Endothelial cell of umbilical vein (primary cell): ENCODE measurements at regions not wholly inside any gene's neighbourhood (a gene's known extent, or its start where the extent isn't known, plus 50 kb on each side); places are given as distances from the start of the nearest gene placed in this dataset.

Source experiments
- BruUV-seq: library from RNA; stranded (reverse); fragments of 400-500 nt; replicated peaks from 2 replicates; lab custom pipeline; 2021; lab: Mats Ljungman, UMichigan
- CTCF ChIA-PET: fragments of 300-600, 350-600 bp; sonication (Branson Sonifier 250); formaldehyde crosslinking; loops from one replicate; lab custom pipeline; 2021; ENCODE audit warnings: antibody characterized with exemption, inconsistent platforms; lab: Charles Lee
- POLR2A ChIA-PET: fragments of 300-600, 350-600 bp; sonication (Branson Sonifier 250); formaldehyde crosslinking; loops from one replicate; lab custom pipeline; 2021; ENCODE audit warnings: antibody characterized with exemption, inconsistent platforms; lab: Charles Lee
- DNase-seq: peaks from one replicate; pipeline ENCODE4 v3.0.0-alpha.2; 2011; ENCODE audit warnings: low read depth, low spot score
- FAIRE-seq: peaks from 2 replicates; lab custom pipeline; 2011; peaks lifted over from hg19 to GRCh38; lab: Jason Lieb, UNC
- H2AFZ ChIP-seq: 2 replicates; pipeline ENCODE4 v1.6.0; 2012; ENCODE audit warnings: low read depth, low read length, control low read depth, inconsistent platforms
- H3K27ac ChIP-seq: 2 replicates; pipeline ENCODE4 v1.5.1; 2011; ENCODE audit warnings: low read depth, mild to moderate bottlenecking, control low read depth, low read length, moderate library complexity; ENCODE audit not compliant: insufficient read depth
- H3K27me3 ChIP-seq, 2 experiments: 2 replicates each; pipeline versions ENCODE4 v1.6.0 to v1.6.1; 2011; ENCODE audit warnings: low read length in 2 of 2, mixed read lengths in 1 of 2; ENCODE audit not compliant: control insufficient read depth in 2 of 2, insufficient read depth in 2 of 2
- H3K36me3 ChIP-seq, 2 experiments: 2 replicates in 1 of 2; 3 replicates in 1 of 2; pipeline ENCODE4 v1.5.1; 2011; ENCODE audit warnings: low read length in 2 of 2, mild to moderate bottlenecking in 1 of 2, moderate library complexity in 1 of 2; ENCODE audit not compliant: control insufficient read depth in 2 of 2, insufficient read depth in 2 of 2; ENCODE audit errors: extremely low read depth in 1 of 2
- H3K4me1 ChIP-seq: 3 replicates; pipeline ENCODE4 v1.5.1; 2011; ENCODE audit warnings: mild to moderate bottlenecking, low read length; ENCODE audit not compliant: control insufficient read depth, insufficient read depth; ENCODE audit errors: extremely low read depth
- H3K4me2 ChIP-seq: 2 replicates; pipeline ENCODE4 v1.6.1; 2011; ENCODE audit warnings: low read length, control low read depth, mixed read lengths; ENCODE audit not compliant: insufficient read depth
- H3K4me3 ChIP-seq, 3 experiments: fragments of 200-600 bp in 1 of 3; sonication (generic), shearing (Covaris generic) in 1 of 3; replicated peaks in 1 of 3; 2 replicates each; pipeline ENCODE4 v1.5.1; 2011 to 2016; ENCODE audit warnings: control low read depth in 3 of 3, low read length in 3 of 3, mild to moderate bottlenecking in 2 of 3, inconsistent platforms in 1 of 3, low read depth in 1 of 3, moderate library complexity in 1 of 3; ENCODE audit not compliant: insufficient read depth in 1 of 3
- H3K79me2 ChIP-seq: 2 replicates; pipeline ENCODE4 v1.6.0; 2012; ENCODE audit warnings: low read length, inconsistent platforms; ENCODE audit not compliant: control insufficient read depth, insufficient read depth
- H3K9ac ChIP-seq: replicated peaks from 2 replicates; pipeline ENCODE3; 2011; ENCODE audit warnings: low read length, control low read depth; ENCODE audit not compliant: insufficient read depth; ENCODE audit errors: extremely low read depth
- H3K9me1 ChIP-seq: replicated peaks from 3 replicates; pipeline ENCODE4 v1.6.0; 2011; ENCODE audit warnings: mild to moderate bottlenecking, low read length; ENCODE audit not compliant: control insufficient read depth, insufficient read depth; ENCODE audit errors: extremely low read depth
- H3K9me3 ChIP-seq: replicated peaks from 2 replicates; pipeline ENCODE4 v1.5.1; 2012; ENCODE audit warnings: low read length, inconsistent platforms; ENCODE audit not compliant: control insufficient read depth, insufficient read depth
- H4K20me1 ChIP-seq: replicated peaks from 2 replicates; pipeline ENCODE3; 2011; ENCODE audit warnings: mild to moderate bottlenecking, low read length; ENCODE audit not compliant: control insufficient read depth, insufficient read depth; ENCODE audit errors: extremely low read depth
- EZH2 ChIP-seq: IDR thresholded peaks from 2 replicates; pipeline ENCODE4 v1.6.1; 2012; ENCODE audit warnings: borderline replicate concordance, low read depth, mild to moderate bottlenecking, moderate library complexity, low read length, inconsistent platforms; ENCODE audit not compliant: severe bottlenecking
- FOS ChIP-seq: IDR thresholded peaks from 2 replicates; pipeline ENCODE4 v1.6.1; 2011; ENCODE audit warnings: mild to moderate bottlenecking, low read length, moderate library complexity, borderline replicate concordance; ENCODE audit not compliant: insufficient read depth
- GATA2 ChIP-seq: IDR thresholded peaks from 2 replicates; pipeline ENCODE4 v1.7.0; 2011; ENCODE audit warnings: low read depth, mild to moderate bottlenecking, moderate library complexity, mixed read lengths, low read length; ENCODE audit not compliant: insufficient read length, insufficient read depth
- JUN ChIP-seq: IDR thresholded peaks from 2 replicates; pipeline ENCODE4 v1.6.1; 2011; ENCODE audit warnings: borderline replicate concordance, low read depth; ENCODE audit not compliant: insufficient read length, insufficient read depth
- MYC ChIP-seq: IDR thresholded peaks from one replicate; pipeline ENCODE4 v1.6.1; 2011; ENCODE audit warnings: mild to moderate bottlenecking, low read depth, low read length
- POLR2A ChIP-seq: IDR thresholded peaks from 2 replicates; pipeline ENCODE4 v1.6.1; 2012; ENCODE audit warnings: low read depth, mild to moderate bottlenecking, control low read depth, low read length
- POLR2AphosphoS5 ChIP-seq: IDR thresholded peaks from 2 replicates; pipeline ENCODE4 v1.6.1; 2012; ENCODE audit warnings: low read depth, mild to moderate bottlenecking, control low read depth, low read length, moderate library complexity; ENCODE audit not compliant: insufficient read depth
- dilution Hi-C: fragments of 300-500 bp; cut with MboI; formaldehyde crosslinking; loops from one replicate; pipeline ENCODE4 v1.15.0; 2019; ENCODE audit warnings: low sequenced_read_pairs; ENCODE audit not compliant: extremely low pct_ligation_motif_present
- intact Hi-C: fragments of 100-400 bp; cut with micrococcal nuclease; formaldehyde crosslinking; loops from one replicate; pipeline ENCODE4 v1.10.0; 2022
- TF ChIP-seq, protein P1 (sequence below), 2 donors: IDR thresholded peaks; 1 replicate in 1 of 2; 2 replicates in 1 of 2; pipeline ENCODE4 v1.5.1; 2011; ENCODE audit warnings: low read length in 2 of 2, mild to moderate bottlenecking in 2 of 2, moderate library complexity in 2 of 2, control low read depth in 1 of 2, inconsistent platforms in 1 of 2, low read depth in 1 of 2; ENCODE audit not compliant: insufficient read depth in 1 of 2; ENCODE audit errors: extremely low read depth in 1 of 2
- TF ChIP-seq, protein P2 (sequence below): IDR thresholded peaks from 2 replicates; pipeline ENCODE4 v1.6.1; 2011; ENCODE audit not compliant: insufficient read depth, insufficient read length

DNA sequence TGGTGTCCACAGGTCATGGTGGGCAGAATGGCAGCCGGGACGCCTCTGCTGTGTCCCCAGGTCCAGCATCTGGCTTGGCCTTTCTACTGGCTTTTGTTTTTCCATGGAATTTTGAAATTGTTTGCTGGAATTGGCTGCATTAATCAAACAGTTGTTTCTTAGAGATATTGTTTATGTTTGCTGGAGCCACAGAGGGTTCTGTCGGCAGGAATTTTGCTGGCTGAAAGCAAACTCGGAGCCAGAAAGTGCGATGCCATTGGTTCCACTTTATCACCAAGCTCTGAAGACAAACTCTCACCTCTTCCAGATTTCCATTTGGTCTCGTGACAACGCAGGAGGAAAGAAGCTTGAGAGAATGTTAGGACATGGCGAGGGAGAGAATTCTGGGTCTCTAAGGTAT lies 199.2 kb upstream of the COPS8 start:
- H3K9me1 ChIP-seq = no peaks in the 10 kb centered on the region
- H3K36me3 ChIP-seq = no peaks in the 10 kb centered on the region
- no TSS peak for BruUV-seq
- no peak for TF ChIP-seq GATA2
- TF ChIP-seq JUN = no peak
- TF ChIP-seq EZH2 = no peak
- no peak for TF ChIP-seq FOS
- no peak for TF ChIP-seq POLR2AphosphoS5
- TF ChIP-seq POLR2A = no peak
- no peak for TF ChIP-seq MYC
- TF ChIP-seq, protein P1, sequence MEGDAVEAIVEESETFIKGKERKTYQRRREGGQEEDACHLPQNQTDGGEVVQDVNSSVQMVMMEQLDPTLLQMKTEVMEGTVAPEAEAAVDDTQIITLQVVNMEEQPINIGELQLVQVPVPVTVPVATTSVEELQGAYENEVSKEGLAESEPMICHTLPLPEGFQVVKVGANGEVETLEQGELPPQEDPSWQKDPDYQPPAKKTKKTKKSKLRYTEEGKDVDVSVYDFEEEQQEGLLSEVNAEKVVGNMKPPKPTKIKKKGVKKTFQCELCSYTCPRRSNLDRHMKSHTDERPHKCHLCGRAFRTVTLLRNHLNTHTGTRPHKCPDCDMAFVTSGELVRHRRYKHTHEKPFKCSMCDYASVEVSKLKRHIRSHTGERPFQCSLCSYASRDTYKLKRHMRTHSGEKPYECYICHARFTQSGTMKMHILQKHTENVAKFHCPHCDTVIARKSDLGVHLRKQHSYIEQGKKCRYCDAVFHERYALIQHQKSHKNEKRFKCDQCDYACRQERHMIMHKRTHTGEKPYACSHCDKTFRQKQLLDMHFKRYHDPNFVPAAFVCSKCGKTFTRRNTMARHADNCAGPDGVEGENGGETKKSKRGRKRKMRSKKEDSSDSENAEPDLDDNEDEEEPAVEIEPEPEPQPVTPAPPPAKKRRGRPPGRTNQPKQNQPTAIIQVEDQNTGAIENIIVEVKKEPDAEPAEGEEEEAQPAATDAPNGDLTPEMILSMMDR (IDR thresholded peaks at IDR 0.05; ENCODE audit: extremely low read depth in 1 of 2, insufficient read depth in 1 of 2, low read depth in 1 of 2, low read length in 2 of 2) = no peak
- TF ChIP-seq, protein P2, sequence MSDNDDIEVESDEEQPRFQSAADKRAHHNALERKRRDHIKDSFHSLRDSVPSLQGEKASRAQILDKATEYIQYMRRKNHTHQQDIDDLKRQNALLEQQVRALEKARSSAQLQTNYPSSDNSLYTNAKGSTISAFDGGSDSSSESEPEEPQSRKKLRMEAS = no peak
- no peaks in the 10 kb centered on the region for H4K20me1 ChIP-seq
- no peaks in the 10 kb centered on the region for H3K27me3 ChIP-seq
- intact Hi-C loops = loop anchor here (5.0 kb wide), 4 partner anchors 109 to 379 kb away; a partner anchor contains a TSS
- no peaks in the 10 kb centered on the region for H3K9me3 ChIP-seq
- DNase-seq (no peak), FAIRE-seq (no peak)
- dilution Hi-C loops = loop anchor here (5.0 kb wide), 1 partner anchor 54 kb away; no protein-coding TSS in a partner anchor
- no peak overlapping the region for H3K9ac ChIP-seq
- ChIA-PET POLR2A (interaction anchor here (1.4 kb wide), 1 partner anchor 15 kb away, joined by 3 read pairs; no protein-coding TSS in a partner anchor), CTCF (interaction anchor here (1.2 kb wide), 1 partner anchor 59 kb away, joined by 3 read pairs; no protein-coding TSS in a partner anchor)
- peaks cover 35% of the 10 kb centered on the region for H3K4me1 ChIP-seq
- no peak overlapping the region for H3K4me2 ChIP-seq
- no peak overlapping the region for H3K4me3 ChIP-seq
- H3K79me2 ChIP-seq = no peaks in the 10 kb centered on the region
- no peak overlapping the region for H2AFZ ChIP-seq
- no peak overlapping the region for H3K27ac ChIP-seq
